GM12875 (cell line): ENCODE measurements at regions not wholly inside any gene's neighbourhood (a gene's known extent, or its start where the extent isn't known, plus 50 kb on each side); places are given as distances from the start of the nearest gene placed in this dataset.

Experiments
- H3K4me3 ChIP-seq: one replicate; pipeline ENCODE4 v1.5.1; 2011; ENCODE audit warnings: low read depth, low read length, control low read depth
- TF ChIP-seq, protein P1 (sequence below): IDR thresholded peaks from 2 replicates; pipeline ENCODE4 v1.5.1; 2011; ENCODE audit warnings: low read depth, mild to moderate bottlenecking, control low read depth, inconsistent platforms, low read length, moderate library complexity, borderline replicate concordance; ENCODE audit not compliant: insufficient read depth

DNA sequence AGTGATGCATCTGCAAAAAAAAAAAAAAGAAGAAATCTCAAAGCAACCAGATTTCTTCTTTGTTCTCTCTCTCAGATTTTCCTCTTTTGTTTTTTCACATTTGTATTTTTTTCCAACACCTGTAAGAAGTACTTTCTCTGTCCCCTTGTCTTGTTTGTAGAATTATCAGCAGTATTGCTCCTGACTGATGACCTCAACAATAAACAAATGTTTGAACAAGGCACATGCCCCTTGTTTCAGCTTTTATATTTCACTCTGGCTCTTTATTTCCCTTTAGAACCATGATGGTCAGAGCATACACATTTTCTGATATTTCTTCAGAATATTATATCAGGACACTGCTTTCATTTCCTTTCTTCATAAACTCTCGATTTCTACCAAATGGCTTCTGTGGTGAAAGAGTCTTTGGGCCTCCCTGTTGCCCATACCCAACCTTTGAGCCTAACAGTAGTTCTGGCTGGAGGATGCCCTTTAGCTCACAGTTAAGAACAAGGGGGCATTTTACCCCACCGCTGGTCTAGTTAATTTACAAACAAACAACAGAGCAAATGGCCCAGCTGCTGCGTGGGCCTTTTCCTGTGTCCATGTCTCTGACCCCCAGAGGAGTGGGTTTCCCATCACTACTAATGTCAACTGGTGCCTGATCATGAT, 142.5 kb upstream of the SMAD1 start:
- H3K4me3 ChIP-seq, result no peak overlapping the region
- TF ChIP-seq, protein P1, sequence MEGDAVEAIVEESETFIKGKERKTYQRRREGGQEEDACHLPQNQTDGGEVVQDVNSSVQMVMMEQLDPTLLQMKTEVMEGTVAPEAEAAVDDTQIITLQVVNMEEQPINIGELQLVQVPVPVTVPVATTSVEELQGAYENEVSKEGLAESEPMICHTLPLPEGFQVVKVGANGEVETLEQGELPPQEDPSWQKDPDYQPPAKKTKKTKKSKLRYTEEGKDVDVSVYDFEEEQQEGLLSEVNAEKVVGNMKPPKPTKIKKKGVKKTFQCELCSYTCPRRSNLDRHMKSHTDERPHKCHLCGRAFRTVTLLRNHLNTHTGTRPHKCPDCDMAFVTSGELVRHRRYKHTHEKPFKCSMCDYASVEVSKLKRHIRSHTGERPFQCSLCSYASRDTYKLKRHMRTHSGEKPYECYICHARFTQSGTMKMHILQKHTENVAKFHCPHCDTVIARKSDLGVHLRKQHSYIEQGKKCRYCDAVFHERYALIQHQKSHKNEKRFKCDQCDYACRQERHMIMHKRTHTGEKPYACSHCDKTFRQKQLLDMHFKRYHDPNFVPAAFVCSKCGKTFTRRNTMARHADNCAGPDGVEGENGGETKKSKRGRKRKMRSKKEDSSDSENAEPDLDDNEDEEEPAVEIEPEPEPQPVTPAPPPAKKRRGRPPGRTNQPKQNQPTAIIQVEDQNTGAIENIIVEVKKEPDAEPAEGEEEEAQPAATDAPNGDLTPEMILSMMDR, result no peak

DNA sequence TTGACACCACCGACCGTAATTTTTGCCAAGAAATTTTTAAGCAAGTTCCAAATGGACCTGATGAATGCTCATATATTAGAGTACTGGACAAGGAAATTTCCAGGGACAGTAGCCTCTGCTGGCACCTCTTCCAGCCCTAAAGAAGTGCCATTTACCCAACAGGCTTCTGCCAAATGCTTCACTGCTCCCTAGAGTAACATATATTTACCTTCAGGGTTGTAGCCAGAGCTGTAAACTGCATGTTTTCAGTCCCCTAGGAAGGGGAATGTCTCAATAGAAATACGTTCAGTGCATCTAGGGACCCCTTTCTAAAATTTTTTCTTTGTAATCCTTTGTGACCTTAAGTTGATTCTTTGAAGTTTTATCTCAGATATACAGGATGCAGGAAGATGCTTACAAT, 143.1 kb upstream of the SMAD1 start:
- H3K4me3 ChIP-seq, result no peak overlapping the region
- TF ChIP-seq, protein P1, result no peak

DNA sequence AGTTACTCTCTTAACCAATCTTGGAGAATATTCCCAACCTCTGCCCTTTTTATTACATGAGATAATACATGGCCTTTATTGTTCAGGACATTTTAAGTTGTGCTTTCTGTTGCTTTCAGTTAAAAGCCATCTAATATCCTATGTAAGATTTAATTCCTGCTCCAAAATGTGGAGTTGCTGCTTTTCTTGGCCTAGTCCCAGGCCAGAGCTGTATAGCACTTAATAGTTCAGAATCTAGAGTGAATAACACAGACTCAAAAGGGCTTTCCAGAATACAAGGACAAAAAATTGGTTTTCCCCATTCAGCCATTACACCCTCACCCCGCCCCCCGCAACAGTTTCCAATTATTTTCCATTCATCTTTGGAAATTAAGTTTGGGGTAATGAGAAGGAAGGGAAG, 144.3 kb upstream of the SMAD1 start:
- no peak overlapping the region for H3K4me3 ChIP-seq
- TF ChIP-seq, protein P1, result no peak

DNA sequence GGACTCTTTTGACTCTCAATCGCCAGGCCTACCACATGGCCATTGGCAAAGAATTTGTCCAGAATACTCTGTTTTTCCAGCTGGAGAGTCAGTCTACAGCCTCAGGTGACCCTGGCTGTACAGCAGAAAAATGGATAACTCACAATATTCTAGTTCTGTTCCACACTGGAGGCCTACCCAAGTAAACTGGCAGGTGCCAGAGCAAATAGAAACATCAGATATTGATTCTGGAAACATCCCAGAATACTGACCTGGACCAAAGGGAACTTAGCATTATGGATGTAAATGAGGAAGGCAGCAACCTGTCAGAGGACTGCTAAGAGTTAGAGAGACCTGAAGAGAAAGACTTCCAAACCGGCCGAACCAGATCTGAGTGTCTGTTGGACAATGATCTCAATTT, 147.9 kb upstream of the SMAD1 start:
- TF ChIP-seq, protein P1, result no peak
- H3K4me3 ChIP-seq, result no peak overlapping the region

DNA sequence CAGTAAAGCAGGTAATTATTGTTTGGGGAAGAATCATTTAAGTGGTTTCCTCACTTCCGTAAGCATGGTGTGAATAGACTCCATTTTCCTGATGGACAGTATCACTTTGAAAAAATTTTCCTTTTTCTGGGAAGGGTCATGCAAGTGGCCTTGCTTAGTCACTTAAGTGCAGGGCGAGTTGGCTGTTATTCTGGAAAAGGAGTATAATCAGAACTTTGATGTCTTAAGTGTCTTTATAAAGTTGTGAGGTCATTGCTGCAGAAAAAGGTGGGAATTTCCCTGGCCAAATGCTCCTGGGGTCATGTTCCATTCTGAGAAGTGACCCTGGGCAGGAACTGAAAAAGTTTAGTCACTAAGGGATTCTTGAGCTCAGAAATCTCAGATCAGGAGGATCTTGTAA, 146.1 kb upstream of the OTUD4 start:
- TF ChIP-seq, protein P1, result no peak
- no peak overlapping the region for H3K4me3 ChIP-seq

DNA sequence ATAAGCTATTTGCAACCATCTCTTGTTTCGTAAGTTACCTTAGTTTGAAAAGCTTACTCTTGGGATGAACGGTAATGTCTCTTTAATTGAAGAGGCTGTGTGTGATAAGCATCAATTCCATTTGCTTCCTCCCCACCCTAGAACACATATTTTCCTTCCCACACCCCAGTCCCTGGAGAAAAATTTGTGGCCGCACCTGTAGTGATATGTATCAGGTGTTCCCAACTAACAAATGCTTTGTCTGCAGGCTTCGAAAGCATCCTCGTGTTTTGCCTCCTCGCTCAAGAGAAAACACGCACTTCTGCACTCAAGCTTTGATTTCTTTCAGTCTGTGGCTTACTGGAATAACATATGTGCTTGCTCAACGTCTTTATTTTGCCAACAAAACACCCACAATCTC, 143.8 kb upstream of the OTUD4 start:
- no peak overlapping the region for H3K4me3 ChIP-seq
- TF ChIP-seq, protein P1, result no peak

DNA sequence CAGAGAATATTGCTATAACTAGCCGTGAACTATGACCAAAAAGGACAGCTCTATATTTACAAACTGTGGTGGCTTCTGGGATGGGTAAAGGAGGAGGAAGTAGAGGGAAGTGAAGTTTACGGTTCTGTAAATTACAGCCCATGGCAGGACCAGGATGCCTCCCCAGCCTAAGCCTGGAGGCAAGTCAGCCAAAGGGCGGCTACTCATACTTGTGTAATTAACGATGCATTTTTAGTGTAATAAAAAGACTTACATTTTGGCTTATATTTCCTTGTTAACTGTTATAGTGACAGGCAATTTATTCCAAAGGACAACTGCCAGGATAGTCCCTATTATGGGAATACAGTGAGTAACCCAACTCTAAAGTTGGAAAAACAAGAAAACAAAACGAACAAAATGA, 139.9 kb upstream of the OTUD4 start:
- H3K4me3 ChIP-seq, result no peak overlapping the region
- TF ChIP-seq, protein P1, result no peak
